H4 (cell line): ENCODE measurements at regions not wholly inside any gene's neighbourhood (a gene's known extent, or its start where the extent isn't known, plus 50 kb on each side); places are given as distances from the start of the nearest gene placed in this dataset.
A peak's percentile ranks its signal among the peaks of the same experiment; 100 is the strongest.

Experiments used
- DNase-seq: peaks from one replicate; pipeline ENCODE4 v3.0.0-alpha.2; 2015; ENCODE audit warnings: low spot score

GRCh38 chr21:27447843-27448242 lies 481.0 kb upstream of the ADAMTS5 start:
- no peak for DNase-seq

DNA sequence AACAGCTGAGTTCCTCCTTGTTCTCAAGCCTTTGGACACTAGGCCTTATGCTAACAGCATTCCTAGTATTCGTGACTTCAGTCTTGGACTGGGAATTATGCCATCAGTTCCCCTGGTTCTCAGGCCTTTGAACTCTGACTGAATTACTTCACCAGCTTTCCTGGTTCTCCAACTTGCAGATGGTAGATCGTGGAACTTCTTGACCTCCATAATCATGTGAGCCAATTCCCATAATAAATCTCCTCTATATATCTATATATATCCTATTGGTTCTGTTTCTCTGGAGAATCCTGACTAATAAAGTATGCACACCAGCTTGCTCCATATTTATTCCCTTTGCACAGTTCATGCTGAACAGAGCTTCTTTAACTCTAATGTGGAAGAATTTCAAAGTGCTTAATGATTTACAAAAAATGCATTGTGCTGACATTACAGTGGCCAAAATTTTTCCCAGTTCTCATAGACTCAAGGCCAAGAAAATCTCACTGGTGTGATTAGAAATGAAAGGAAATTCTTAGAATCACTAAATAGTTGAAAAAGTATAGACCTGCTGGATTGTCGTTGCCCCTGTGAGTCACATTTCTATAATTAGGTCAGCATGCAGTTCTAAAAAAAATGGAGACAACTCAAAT lies 462.9 kb upstream of the ADAMTS5 start:
- DNase-seq, result no peak

DNA sequence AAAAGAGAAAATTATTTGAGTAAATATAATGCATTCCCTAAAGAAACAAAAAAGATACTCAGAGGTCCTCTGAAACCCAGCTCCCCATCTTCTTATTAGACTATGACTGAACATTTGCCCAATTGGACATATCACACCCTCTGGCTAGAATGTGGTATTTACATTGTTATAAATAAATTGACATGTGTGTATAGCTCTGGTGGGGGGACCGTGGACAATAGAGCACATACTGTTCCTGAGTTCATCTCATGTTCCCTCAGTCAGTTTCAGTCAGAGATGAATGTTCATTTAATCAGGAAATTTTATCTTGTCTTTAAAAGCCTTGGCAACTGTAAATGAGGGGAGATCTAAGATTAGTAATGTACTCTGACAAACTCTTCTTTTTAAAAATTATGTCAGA lies 459.3 kb upstream of the ADAMTS5 start:
- no peak for DNase-seq

DNA sequence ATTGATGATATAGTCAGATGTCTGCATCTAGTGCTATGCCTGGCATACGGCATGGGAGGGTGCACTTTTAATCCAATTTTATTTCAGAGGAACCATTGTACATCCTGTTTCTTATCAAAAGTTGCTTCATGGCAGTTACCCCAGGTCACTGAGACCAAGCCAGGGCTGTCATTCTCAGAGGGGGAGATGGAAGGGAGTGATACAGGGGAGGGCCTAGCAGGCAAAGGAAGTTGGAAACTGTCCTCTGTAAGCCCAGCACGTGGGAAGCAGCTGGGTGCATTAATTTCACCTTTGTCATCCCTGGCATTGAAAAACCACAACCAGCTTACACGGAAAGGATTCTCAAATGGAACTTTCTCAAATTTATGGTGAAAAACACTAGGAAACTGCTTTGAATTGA lies 458.7 kb upstream of the ADAMTS5 start:
- peak; percentile 74 for DNase-seq

DNA sequence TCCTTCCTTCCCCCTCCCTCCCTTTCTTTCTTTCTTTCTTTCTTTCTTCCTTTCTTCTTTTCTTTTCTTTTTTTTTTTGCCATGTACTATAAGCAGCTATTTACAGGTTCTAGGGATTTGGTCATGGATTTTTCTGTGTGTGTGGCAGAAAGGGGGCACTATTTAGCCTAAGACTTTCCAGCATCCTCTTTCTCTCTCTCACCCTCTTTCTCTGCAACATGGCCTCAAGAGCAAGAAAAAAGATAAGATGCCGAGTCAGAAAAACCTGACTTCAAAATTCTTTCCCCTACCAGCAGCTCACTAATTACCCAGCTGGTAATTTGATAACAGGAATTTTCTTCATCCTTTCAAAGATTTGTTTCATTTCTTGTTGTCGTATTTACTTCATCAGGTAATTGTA lies 458.3 kb upstream of the ADAMTS5 start:
- peak; percentile 60 for DNase-seq

DNA sequence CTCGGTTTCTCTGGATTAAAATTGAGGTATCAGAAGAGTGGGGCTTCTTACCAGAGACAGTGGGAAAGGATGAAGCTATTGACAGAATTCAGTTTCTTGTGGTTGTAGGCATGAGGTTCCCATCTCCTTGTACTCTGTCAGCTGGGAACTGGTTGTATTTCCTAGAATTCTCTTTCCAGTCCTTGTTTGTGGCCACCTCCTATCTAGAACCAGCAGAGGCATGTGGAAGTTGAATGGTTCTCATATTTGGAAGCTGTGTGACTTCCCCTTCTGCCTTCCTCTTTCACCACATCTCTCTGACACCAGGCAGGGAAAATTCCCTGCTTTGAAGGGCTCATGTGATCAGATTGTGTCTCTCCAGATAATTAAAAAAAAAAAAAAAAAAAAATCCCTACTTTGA lies 457.7 kb upstream of the ADAMTS5 start:
- DNase-seq, result no peak

GRCh38 chr21:27423906-27424595 lies 457.2 kb upstream of the ADAMTS5 start:
- DNase-seq, result peak; percentile 34

DNA sequence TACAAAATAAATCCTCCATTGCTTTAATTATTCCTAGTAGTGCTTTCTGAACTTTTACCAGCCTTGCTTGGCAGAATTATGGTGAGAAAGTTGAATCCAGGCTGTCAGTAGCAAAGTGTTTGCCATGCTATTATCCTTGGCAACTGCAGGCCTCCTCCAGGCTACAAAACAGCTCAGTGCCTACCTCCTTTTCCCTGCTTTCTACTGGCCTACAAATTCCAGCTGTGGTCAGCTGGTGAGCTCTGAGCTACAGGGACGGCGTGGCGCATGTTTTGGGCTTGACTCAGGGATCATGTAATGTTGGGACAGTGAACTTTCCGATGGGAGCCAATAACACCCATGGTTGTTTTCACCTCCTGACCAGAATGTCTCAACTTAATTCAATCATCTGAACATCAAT lies 456.1 kb upstream of the ADAMTS5 start:
- DNase-seq, result peak; percentile 88

GRCh38 chr21:27422435-27422834 lies 455.5 kb upstream of the ADAMTS5 start:
- peak; percentile 43 for DNase-seq

DNA sequence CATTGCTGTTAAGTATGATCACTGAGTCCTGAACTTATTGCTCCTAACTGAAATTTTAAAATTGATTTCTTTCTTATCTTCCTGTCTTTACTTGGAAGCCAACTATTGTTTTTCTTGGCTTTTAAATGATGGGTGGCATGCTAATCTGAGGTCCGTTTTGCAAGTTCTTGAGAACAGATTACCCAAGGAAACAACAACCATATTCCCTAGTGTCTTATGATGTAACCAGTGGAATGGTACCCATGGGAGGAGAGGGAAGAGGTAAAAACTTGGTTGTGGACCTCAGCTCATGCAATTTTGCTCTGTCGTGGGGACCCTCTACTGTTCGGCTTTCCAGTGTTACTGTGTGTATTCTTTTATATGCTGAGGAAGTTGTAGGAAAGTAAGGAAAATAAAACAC lies 454.8 kb upstream of the ADAMTS5 start:
- DNase-seq, result no peak

- no peak for DNase-seq
Observed at GRCh38 chr21:27419153-27419552, 452.3 kb upstream of the ADAMTS5 start.

GRCh38 chr21:27418346-27418745 lies 451.5 kb upstream of the ADAMTS5 start:
- no peak for DNase-seq

- DNase-seq, result no peak
Observed at GRCh38 chr21:27412530-27412929, 445.6 kb upstream of the ADAMTS5 start.

- no peak for DNase-seq
Observed at GRCh38 chr21:27408826-27409225, 441.9 kb upstream of the ADAMTS5 start.

DNA sequence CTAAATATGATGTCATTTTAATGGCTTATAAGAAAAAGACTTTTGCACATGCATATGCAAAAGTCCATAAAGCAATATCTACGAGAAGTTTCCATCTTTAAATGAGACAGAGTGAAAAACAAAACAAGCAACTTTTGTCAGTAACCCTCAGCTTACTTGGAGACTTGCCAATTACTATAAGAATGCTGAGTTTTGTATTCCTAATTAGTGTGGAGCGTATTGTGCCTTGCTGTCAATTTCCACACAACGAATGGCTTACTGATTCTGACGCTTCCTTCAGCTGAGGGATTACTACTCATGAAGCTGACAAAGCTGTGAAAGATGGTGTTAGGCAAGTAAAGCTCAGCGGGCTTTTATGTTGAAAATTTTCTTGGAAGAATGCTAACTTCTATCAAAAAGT lies 440.4 kb upstream of the ADAMTS5 start:
- DNase-seq, result no peak

GRCh38 chr21:27406300-27407009 lies 439.6 kb upstream of the ADAMTS5 start:
- no peak for DNase-seq

DNA sequence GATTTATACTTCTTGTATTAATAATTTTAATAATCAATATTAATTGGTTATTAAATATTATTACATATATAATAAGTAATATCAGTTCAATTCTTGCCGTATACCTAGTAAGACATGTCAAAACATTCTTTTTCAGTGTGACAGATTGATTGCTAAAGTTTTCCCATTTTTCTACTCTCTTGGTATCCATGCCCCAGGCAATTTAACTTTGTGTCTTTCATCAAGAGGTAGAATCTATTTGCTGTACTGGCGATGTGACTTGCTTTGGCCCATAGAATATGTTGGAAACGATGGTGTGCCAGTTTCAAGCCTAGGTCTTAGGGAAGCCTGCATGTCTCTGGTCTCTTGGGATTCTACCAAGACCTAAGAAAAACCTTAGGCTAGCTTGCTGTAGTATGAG lies 436.1 kb upstream of the ADAMTS5 start:
- DNase-seq, result no peak

GRCh38 chr21:27400045-27400444 lies 433.2 kb upstream of the ADAMTS5 start:
- DNase-seq, result no peak

GRCh38 chr21:27397578-27397977 lies 430.7 kb upstream of the ADAMTS5 start:
- DNase-seq, result no peak

- peak; percentile 82 for DNase-seq
Observed at GRCh38 chr21:27393726-27394125, 426.8 kb upstream of the ADAMTS5 start.

DNA sequence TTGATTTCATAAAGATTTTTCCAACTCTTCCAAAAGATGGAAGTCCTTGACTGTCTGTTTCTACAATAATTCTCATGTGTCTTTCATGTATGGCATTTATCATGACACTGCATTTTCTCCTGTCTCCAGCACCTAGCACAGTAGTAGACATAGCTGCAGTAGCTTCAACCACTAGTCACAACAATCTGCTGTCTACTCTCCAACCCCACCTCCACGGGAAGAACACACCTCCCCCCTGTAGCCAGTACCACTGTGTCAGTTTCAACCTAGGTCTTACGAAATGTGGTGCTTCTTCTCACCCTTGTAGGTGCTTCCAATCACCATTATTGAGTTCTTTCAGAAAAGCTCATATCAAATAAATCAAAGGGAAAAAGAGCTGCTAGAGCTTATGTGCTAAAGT lies 425.1 kb upstream of the ADAMTS5 start:
- no peak for DNase-seq

GRCh38 chr21:27390384-27390783 lies 423.5 kb upstream of the ADAMTS5 start:
- no peak for DNase-seq

DNA sequence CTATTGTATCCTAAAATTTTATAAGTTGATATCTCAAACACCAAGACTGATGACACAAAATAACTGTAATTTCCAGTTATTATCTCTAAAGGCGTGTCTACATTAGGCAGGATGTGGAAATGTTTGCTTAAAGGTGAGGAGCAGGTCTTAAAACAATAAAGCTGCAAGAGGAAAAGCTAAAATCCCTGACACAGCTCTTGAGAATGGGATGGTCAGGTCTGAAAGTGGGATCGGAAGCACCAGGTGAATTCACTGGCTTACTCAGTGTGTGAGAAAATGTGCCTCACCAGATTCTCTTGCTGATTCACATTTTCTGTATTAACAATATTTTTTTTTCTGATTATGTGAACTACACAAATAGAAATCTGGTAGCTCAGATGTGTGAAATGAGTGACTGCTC lies 421.9 kb upstream of the ADAMTS5 start:
- no peak for DNase-seq
